ENCODE measurements at regions not wholly inside any gene's neighbourhood (a gene's known extent, or its start where the extent isn't known, plus 50 kb on each side); places are given as distances from the start of the nearest gene placed in this dataset.

DNA sequence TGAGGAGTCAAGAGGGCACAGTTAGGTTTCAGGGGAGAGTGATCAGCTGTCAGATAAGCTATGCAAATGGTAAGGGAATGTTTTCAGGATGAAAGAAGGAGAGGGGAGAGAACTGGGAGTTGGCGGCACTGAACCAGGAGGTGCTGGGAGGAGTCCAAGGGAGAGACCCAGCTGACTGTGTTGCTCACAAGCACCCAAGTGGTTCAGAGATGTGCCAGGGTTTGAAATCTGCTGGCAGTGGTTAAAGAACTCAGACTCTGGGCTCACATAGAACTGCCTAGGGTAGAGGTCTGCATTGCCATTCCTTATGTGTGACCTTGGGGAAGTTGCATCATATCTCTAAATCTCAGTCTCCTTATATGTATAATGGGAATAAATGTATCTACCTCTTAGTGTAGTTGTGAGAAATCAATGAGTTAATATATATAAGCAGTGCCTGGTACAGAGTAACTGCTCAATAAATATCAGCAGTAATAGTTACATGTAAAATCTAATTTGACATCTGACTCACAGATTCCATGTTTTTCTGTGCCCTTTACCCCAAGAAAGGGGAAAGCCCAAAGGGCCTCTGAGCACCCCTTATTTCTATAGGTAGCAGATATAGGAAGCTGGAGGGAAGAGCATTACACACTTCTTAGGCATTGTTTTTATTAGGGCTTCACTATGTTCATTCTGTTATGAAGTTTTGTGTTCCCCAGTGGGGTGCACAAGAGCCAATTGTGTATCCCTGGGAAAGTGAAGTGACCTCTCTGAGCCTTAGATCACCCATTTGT is 66.9 kb upstream of the SESN3 start:
- DNase-seq: no peak

GRCh38 chr11:95296621-95297025 is 65.6 kb upstream of the SESN3 start:
- DNase-seq: no peak

DNA sequence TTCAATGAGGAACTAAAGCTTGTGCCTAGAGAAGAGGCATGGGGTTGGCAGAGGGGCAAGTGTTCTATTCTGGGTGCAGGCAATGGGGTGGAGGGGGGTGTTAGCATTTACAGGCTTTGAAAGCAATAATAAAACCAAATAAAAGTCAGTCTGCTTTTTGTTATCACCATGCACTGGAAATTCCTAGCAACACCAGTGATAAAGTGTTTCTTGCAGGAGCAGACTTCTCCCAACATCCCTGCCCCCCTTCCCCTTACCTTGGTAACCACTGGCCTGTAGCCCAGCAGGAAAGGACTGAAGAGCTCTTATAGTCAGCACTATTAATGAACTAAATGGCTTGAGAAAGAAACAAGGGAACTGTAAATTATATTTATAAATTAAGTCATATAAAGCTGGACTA is 65.2 kb upstream of the SESN3 start:
- DNase-seq: no peak

- no peak for DNase-seq
Measured at GRCh38 chr11:95295382-95296149, 64.6 kb upstream of the SESN3 start.

DNA sequence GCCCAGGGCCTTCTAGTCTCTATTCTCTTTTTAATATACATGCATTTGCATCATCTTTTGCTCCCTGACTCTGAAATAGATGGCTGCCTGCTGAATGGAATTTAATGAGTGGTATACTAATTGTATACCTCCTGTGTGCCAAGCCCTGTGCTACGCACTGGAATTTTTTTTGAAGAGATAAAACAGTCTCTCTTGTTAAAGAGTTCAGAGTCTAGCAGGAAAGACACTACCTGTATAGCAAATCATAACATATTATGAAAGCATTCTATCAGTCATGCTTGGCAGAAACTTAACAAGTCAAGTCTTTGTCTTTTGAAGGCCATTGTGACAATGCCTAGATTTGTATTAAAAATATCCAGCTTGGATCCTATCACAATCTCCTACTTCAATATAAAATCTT is 63.7 kb upstream of the SESN3 start:
- DNase-seq: no peak

DNA sequence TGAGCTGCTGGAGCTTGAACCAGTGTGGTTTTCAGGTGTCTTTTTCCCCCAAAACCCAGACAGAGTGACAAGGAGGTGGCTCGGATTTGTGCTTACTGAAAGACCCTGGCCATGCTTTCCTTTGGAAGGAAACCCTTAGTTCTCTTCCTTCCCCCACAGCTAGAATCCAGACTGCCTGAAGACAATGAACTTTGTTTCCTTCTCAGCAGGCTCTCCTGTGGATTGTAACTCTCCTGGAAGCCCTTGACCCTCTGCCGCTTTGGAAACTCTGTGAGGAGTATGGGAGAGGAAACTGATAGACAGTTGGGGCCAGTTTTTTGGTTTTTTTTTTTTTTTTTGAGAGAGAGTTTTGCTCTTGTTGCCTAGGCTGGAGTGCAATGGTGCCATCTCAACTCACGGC is 62.1 kb upstream of the SESN3 start:
- no peak for DNase-seq

DNA sequence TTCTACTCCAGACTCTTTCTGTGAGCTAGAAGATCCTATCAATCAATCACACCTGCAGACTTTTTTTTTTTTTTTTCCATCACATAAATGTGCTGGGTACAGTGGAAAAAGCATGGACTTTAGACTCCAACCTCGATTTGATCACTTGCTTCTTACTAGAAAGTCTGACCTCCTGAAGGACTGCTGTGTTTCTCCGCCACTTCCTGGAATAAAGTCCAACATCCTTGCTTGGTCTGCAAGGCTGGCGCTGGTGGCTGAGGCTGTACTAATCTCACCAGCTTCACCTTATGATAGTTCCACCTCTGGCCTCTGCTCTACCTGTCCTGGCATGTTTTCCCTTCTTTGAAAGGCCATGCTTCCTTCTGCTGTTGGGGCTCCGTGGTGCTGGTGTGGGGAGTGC is 60.9 kb upstream of the SESN3 start:
- DNase-seq: no peak

- DNase-seq: no peak
Measured at GRCh38 chr11:95289378-95290101, 58.5 kb upstream of the SESN3 start.

- DNase-seq: no peak
Measured at GRCh38 chr11:95284057-95285052, 53.4 kb upstream of the SESN3 start.

- no peak for DNase-seq
Measured at GRCh38 chr11:95283650-95284049, 52.6 kb upstream of the SESN3 start.

DNA sequence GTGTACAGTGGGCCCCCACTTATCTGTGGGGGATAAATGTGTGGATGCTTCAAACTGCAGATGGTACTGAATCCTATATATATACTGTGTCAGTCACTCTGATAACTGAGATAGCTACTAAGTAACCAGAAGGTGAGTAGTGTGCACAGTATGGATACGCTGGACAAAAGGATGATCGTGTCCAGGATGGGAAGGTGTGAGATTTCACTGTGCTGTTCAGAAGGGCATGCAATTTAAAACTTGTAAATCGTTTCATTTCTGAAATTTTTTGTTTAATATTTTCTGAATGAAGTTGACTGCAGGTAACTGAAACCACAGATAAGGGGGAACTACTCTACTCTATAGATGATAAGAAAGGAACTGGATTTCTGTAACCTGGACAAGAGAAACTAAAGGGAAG is 52.1 kb upstream of the SESN3 start:
- no peak for DNase-seq

DNA sequence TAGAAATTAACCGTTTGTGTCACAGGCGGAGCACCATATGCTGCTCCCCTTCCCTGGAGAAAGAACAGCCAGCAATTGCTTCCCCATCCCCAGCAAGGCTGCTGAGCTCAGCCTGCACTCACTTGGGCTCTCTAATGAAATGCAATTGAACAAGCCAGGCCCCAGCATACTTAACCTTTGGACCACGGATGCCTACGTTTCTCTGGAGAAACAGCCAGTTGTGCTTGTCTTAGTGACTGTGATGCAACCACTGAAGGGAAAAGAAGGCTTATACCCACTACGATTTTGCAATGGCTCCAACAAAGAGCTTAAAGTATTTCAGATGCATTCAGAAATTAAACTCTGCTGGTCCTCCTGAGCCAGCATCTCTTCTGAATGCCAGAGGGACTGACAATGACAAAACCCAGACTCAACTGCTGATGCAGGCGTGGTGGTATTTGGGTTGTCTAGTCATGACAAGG is 51.3 kb upstream of the SESN3 start:
- DNase-seq: no peak
